Esophagus squamous epithelium (tissue), 5 donors: ENCODE measurements at regions not wholly inside any gene's neighbourhood (a gene's known extent, or its start where the extent isn't known, plus 50 kb on each side); places are given as distances from the start of the nearest gene placed in this dataset.
A peak's percentile ranks its signal among the peaks of the same experiment; 100 is the strongest.

Experiments used
- DNase-seq: peaks from one replicate; lab custom pipeline; 2025; lab: John Stamatoyannopoulos, UW
- H3K27ac ChIP-seq, 4 donors: fragments of 200-600 bp; sonication (generic); one replicate each; pipeline ENCODE4 v1.5.1; 2016 to 2019; ENCODE audit warnings: mild to moderate bottlenecking in 1 of 4
- H3K27me3 ChIP-seq, 4 donors: fragments of 200-600 bp; sonication (generic); 1 replicate in 3 of 4; 2 replicates in 1 of 4; pipeline versions ENCODE4 v1.5.1 to v1.6.0; 2017 to 2021; ENCODE audit warnings: antibody characterized with exemption in 1 of 4
- H3K36me3 ChIP-seq, 3 donors: fragments of 200-600 bp; sonication (generic); one replicate each; pipeline ENCODE4 v1.5.1; 2016 to 2019
- H3K4me1 ChIP-seq, 3 donors: fragments of 200-600 bp; sonication (generic); one replicate each; pipeline ENCODE4 v1.5.1; 2017 to 2019
- H3K4me3 ChIP-seq, 4 donors: fragments of 200-600 bp; sonication (generic); 1 replicate in 3 of 4; 2 replicates in 1 of 4; pipeline ENCODE4 v1.5.1; 2016 to 2019; ENCODE audit warnings: mild to moderate bottlenecking in 2 of 4, moderate library complexity in 1 of 4
- H3K9me3 ChIP-seq, 3 donors: fragments of 200-600 bp; sonication (generic); one replicate each; pipeline ENCODE4 v1.5.1; 2016 to 2019
- POLR2A ChIP-seq, 4 donors: fragments of 450-650 bp; IDR thresholded peaks; one replicate each; pipeline ENCODE4 v1.6.1; 2017; ENCODE audit warnings: antibody characterized with exemption in 4 of 4, mild to moderate bottlenecking in 4 of 4, moderate library complexity in 3 of 4
- WGBS, 2 donors: methylation state at CpG; one replicate each; pipeline ENCODE4 v1.1.5; 2018; 5-methylcytosine and 5-hydroxymethylcytosine counted together
- intact Hi-C: fragments of 100-400 bp; cut with DNase I; formaldehyde crosslinking; loops from one replicate; pipeline ENCODE4 v1.15.0; 2022
- TF ChIP-seq, protein P1 (sequence below), 6 experiments: fragments of 450-650 bp in 4 of 6; fragments of 200-600 bp in 2 of 6; sonication (generic) in 2 of 6; IDR thresholded peaks; one replicate each; pipeline ENCODE4 v1.5.1; 2016 to 2019; ENCODE audit warnings: antibody characterized with exemption in 6 of 6, mild to moderate bottlenecking in 4 of 6, moderate library complexity in 4 of 6
- donor health status: DM: yes; HTN: yes; CAD: no.

DNA sequence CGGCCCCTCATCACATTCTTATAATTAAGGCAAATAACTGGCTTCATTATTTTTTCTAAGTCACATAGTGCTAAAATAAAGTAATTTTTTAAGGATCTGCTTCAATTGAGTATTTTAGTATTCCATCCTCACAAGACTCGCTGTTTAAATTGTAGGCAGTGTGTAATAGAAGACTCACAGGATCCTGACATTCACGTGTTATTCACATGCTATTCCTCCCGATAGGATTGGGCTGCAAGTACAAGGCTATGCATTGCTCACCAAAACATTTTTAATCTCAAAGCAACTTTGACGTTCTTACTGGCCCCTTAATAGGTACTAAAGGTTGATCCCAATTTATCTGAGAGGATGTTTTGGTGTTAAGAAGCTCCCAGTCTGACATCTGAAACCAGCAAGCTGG is 127.6 kb upstream of the L3MBTL4 start:
- H3K27ac ChIP-seq: no peak overlapping the region
- no peak overlapping the region for H3K4me3 ChIP-seq
- H3K36me3 ChIP-seq: no peaks in the 10 kb centered on the region
- DNase-seq: no peak
- 64 to 80% methylated on average over 5 of the region's 5 CpGs for WGBS, 2 donors
- H3K9me3 ChIP-seq: no peaks in the 10 kb centered on the region
- H3K27me3 ChIP-seq: no peaks in the 10 kb centered on the region
- peaks cover 0 to 19% (median 0%) of the 10 kb centered on the region in 3 donors for H3K4me1 ChIP-seq
- TF ChIP-seq, protein P1, sequence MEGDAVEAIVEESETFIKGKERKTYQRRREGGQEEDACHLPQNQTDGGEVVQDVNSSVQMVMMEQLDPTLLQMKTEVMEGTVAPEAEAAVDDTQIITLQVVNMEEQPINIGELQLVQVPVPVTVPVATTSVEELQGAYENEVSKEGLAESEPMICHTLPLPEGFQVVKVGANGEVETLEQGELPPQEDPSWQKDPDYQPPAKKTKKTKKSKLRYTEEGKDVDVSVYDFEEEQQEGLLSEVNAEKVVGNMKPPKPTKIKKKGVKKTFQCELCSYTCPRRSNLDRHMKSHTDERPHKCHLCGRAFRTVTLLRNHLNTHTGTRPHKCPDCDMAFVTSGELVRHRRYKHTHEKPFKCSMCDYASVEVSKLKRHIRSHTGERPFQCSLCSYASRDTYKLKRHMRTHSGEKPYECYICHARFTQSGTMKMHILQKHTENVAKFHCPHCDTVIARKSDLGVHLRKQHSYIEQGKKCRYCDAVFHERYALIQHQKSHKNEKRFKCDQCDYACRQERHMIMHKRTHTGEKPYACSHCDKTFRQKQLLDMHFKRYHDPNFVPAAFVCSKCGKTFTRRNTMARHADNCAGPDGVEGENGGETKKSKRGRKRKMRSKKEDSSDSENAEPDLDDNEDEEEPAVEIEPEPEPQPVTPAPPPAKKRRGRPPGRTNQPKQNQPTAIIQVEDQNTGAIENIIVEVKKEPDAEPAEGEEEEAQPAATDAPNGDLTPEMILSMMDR (IDR thresholded peaks at IDR 0.05): no peak
- TF ChIP-seq POLR2A (IDR thresholded peaks at IDR 0.05): no peak
- intact Hi-C loops: no loop called here

DNA sequence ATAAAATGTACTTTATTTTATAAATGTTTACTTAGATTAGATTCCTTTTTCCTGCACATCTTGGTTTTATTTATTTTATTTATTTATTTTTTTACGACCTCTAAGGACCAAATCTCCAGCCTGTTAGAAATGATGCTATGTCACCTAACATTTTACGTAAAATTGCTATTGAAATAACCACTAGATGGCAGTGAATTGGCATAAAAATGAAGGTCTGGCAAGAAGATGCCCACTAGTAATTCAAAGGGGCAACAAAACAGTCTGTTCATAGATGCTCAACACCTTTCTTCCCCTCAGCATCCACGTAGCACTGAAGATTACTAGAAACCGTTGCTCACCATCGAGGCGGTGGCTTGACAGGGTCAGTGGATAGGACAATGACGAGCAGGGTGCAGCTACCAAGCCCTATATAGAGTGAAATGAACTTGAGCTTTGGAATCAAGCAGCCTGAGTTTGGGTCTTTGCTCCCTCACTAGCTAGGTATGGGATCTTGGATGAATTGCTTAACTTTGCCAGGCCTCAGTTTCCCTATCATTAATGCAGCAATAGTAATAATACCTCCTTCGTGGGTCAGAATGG is 128.7 kb upstream of the L3MBTL4 start:
- Histone ChIP-seq H3K27me3 (no peaks in the 10 kb centered on the region), H3K36me3 (no peaks in the 10 kb centered on the region), H3K4me3 (no peak overlapping the region), H3K4me1 (peaks cover 0 to 23% (median 0%) of the 10 kb centered on the region in 3 donors), H3K27ac (no peak overlapping the region), H3K9me3 (no peaks in the 10 kb centered on the region)
- TF ChIP-seq, protein P1 (IDR thresholded peaks at IDR 0.05): peak in 5 of 6 experiments; percentile 30 to 62 (median 50)
- no peak for TF ChIP-seq POLR2A (IDR thresholded peaks at IDR 0.05)
- intact Hi-C loops: no loop called here
- DNase-seq: no peak
- 30 to 37% methylated on average over 8 of the region's 8 CpGs for WGBS, 2 donors

DNA sequence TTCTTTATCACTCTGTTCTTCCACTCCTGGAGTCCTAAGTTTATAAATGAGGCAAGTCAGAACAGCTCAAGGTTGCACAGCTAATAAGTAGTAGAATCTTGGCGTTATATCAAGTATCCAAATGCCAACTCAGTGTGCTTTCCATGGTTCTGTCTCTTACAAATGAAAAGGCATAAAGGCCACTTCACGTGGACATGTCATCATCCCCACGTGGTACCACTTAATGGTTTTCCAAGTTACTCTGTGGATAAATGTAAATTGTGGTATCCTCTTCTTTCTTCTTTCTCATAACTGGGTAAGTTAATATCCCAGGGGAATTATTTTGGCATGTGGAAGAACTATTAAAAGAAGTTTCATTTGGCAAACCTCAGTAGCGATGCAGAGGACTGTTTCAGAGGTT is 131.5 kb upstream of the L3MBTL4 start:
- intact Hi-C loops: no loop called here
- Histone ChIP-seq H3K9me3 (no peaks in the 10 kb centered on the region), H3K4me3 (no peak overlapping the region), H3K27me3 (no peaks in the 10 kb centered on the region), H3K27ac (no peak overlapping the region), H3K4me1 (peaks cover 0 to 23% (median 0%) of the 10 kb centered on the region in 3 donors), H3K36me3 (no peaks in the 10 kb centered on the region)
- 30 to 41% methylated on average over 4 of the region's 4 CpGs for WGBS, 2 donors
- no peak for DNase-seq
- TF ChIP-seq, protein P1 (IDR thresholded peaks at IDR 0.05): no peak

DNA sequence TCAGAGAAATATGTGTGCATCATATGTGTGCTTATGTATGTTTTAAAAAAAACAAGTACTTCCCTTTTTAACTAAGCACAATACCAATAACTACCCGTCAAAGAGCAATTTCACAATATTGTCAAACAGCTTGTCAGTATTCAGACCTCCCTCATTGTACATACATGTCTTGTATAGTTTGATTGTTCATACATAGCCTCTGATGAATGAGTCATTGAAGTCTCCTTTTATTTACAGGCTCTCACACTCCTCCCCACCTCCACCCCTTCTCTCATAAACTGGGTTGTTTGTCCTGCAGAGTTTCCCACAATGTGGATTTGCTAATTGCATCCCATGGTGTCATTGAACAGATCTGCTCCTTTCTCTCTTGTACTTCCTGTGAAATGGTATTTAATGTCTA is 132.8 kb upstream of the L3MBTL4 start:
- WGBS, 2 donors: 29 to 31% methylated on average over 1 of the region's 1 CpG
- no peaks in the 10 kb centered on the region for H3K27me3 ChIP-seq
- DNase-seq: no peak
- no peak overlapping the region for H3K4me3 ChIP-seq
- H3K27ac ChIP-seq: no peak overlapping the region
- H3K9me3 ChIP-seq: no peaks in the 10 kb centered on the region
- H3K36me3 ChIP-seq: no peaks in the 10 kb centered on the region
- intact Hi-C loops: no loop called here
- peaks cover 0 to 23% (median 0%) of the 10 kb centered on the region in 3 donors for H3K4me1 ChIP-seq
- TF ChIP-seq, protein P1 (IDR thresholded peaks at IDR 0.05): no peak
- no peak for TF ChIP-seq POLR2A (IDR thresholded peaks at IDR 0.05)

DNA sequence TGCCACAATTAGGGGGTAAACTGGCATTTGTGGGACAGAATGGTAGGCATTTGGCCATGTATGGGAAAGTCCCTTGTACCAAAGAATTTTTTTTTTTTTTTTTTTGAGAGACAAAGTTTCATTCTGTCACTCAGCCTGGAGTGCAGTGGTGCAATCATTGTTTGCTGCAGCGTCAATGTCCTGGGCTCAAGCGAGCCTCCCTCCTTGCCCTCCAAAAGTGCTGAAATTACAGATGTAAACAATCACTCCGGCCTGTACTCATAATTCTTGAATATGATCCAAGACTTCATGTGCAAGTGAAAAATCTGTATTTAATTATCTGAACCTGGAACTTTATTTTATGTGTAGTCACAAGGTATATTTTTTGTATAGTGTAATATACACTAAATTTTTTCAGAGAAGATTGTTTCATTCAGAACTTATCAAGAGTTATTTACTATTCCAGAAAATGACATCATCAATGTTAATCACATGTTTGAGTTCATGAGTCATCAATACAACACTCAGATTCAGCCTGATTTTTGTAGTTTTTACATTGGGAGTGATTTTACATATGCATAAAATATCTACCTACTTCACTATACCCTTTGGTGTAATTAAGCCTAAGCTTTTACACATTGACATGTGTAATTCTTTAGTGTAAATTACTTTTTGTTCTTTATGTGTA is 138.7 kb upstream of the L3MBTL4 start:
- WGBS, 2 donors: 29 to 43% methylated on average over 3 of the region's 3 CpGs
- Histone ChIP-seq H3K27me3 (peaks cover 0 to 4% (median 0%) of the 10 kb centered on the region in 4 donors), H3K4me3 (no peak overlapping the region), H3K9me3 (no peaks in the 10 kb centered on the region), H3K4me1 (peaks cover 0 to 16% (median 3%) of the 10 kb centered on the region in 3 donors), H3K27ac (no peak overlapping the region), H3K36me3 (no peaks in the 10 kb centered on the region)
- intact Hi-C loops: no loop called here
- TF ChIP-seq, protein P1 (IDR thresholded peaks at IDR 0.05): no peak
- TF ChIP-seq POLR2A (IDR thresholded peaks at IDR 0.05): no peak
- DNase-seq: no peak
